ENCODE measurements at regions not wholly inside any gene's neighbourhood (a gene's known extent, or its start where the extent isn't known, plus 50 kb on each side); places are given as distances from the start of the nearest gene placed in this dataset.

GRCh38 chr16:80375513-80375912 lies 165.3 kb upstream of the DYNLRB2 start:
- no peak for DNase-seq (ENCODE audit: low read depth, low spot score)
- no peak overlapping the region for H3K4me3 ChIP-seq (ENCODE audit: low read depth, low read length)
- in situ Hi-C loops (cut with HindIII; ENCODE audit: low sequenced_read_pairs) = no loop called here
- no peak for TF ChIP-seq CTCF (IDR thresholded peaks at IDR 0.05; ENCODE audit: low read depth, low read length)

- DNase-seq (ENCODE audit: low read depth, low spot score) = no peak
- TF ChIP-seq CTCF (IDR thresholded peaks at IDR 0.05; ENCODE audit: low read depth, low read length) = no peak
- H3K4me3 ChIP-seq (ENCODE audit: low read depth, low read length) = no peak overlapping the region
- in situ Hi-C loops (cut with HindIII; ENCODE audit: low sequenced_read_pairs) = no loop called here
These were observed 168.5 kb upstream of the DYNLRB2 start for GRCh38 chr16:80372341-80372740.

DNA sequence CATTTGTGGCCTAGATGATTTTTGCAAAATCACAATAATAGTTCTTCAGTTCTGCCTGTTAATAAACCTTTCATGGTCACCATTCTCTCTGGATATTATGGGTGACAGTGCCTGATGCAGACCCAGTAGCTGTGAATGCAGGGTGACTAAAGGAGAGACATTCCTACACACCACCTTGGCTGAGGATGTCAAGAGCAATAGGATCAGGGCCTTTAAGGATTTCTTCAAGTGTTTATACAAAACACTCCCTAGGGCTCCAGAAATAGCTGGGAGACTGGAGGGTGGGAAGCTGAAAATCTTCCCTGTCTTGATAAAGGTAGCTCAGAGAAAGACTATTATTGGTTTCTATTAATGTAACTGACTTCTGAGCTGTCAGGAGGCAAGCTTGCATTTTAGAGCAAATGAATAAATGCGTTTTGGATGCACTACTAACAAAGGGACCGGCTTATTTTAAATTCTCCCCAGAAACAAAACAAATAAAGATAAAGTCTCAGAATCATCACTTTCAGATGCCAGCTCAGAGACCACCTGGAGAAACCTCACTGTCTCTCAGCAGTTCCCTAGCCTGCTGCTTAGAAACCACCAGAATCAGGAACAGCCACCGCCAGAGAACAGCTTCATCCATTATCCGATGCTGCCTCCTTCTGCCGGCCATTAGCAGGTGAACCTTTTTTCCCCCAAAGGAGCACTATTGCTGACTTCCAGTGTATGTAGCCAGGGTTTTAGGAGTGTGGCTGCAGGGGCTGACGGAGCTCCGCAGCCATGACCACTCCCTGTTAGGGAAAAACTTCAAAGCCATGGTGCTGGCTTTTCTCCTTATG lies 171.4 kb upstream of the DYNLRB2 start:
- H3K4me3 ChIP-seq (ENCODE audit: low read depth, low read length) = no peak overlapping the region
- DNase-seq (ENCODE audit: low read depth, low spot score) = peak; percentile 68
- in situ Hi-C loops (cut with HindIII; ENCODE audit: low sequenced_read_pairs) = no loop called here
- TF ChIP-seq CTCF (IDR thresholded peaks at IDR 0.05; ENCODE audit: low read depth, low read length) = peak; percentile 76

GRCh38 chr16:80367037-80367658 lies 173.6 kb upstream of the DYNLRB2 start:
- no peak for TF ChIP-seq CTCF (IDR thresholded peaks at IDR 0.05; ENCODE audit: low read depth, low read length)
- H3K4me3 ChIP-seq (ENCODE audit: low read depth, low read length) = no peak overlapping the region
- DNase-seq (ENCODE audit: low read depth, low spot score) = no peak
- in situ Hi-C loops (cut with HindIII; ENCODE audit: low sequenced_read_pairs) = no loop called here

- DNase-seq (ENCODE audit: low read depth, low spot score) = no peak
- in situ Hi-C loops (cut with HindIII; ENCODE audit: low sequenced_read_pairs) = no loop called here
- no peak for TF ChIP-seq CTCF (IDR thresholded peaks at IDR 0.05; ENCODE audit: low read depth, low read length)
- no peak overlapping the region for H3K4me3 ChIP-seq (ENCODE audit: low read depth, low read length)
These were observed 174.8 kb upstream of the DYNLRB2 start for GRCh38 chr16:80366023-80366422.

GRCh38 chr16:80362816-80363215 lies 178.0 kb upstream of the DYNLRB2 start:
- TF ChIP-seq CTCF (IDR thresholded peaks at IDR 0.05; ENCODE audit: low read depth, low read length) = no peak
- no peak overlapping the region for H3K4me3 ChIP-seq (ENCODE audit: low read depth, low read length)
- in situ Hi-C loops (cut with HindIII; ENCODE audit: low sequenced_read_pairs) = no loop called here
- no peak for DNase-seq (ENCODE audit: low read depth, low spot score)
